GM12865 (cell line): ENCODE measurements at regions not wholly inside any gene's neighbourhood (a gene's known extent, or its start where the extent isn't known, plus 50 kb on each side); places are given as distances from the start of the nearest gene placed in this dataset.
A peak's percentile ranks its signal among the peaks of the same experiment; 100 is the strongest.
"Not testable (repeated sequence)": the region's sequence is repeated elsewhere in the genome, so short reads cannot be mapped to it uniquely, and the experiment has no call there.

Experiments used
- DNase-seq: peaks from one replicate; pipeline ENCODE4 v3.0.0; 2010; ENCODE audit warnings: low read depth
- H3K4me3 ChIP-seq: 2 replicates; pipeline ENCODE4 v1.5.1; 2011; ENCODE audit warnings: mild to moderate bottlenecking, low read depth, low read length, control low read depth
- TF ChIP-seq, protein P1 (sequence below): IDR thresholded peaks from 2 replicates; pipeline ENCODE4 v1.5.1; 2011; ENCODE audit warnings: low read length, control low read depth, low read depth, inconsistent platforms; ENCODE audit not compliant: insufficient read depth; ENCODE audit errors: missing control alignments

DNA sequence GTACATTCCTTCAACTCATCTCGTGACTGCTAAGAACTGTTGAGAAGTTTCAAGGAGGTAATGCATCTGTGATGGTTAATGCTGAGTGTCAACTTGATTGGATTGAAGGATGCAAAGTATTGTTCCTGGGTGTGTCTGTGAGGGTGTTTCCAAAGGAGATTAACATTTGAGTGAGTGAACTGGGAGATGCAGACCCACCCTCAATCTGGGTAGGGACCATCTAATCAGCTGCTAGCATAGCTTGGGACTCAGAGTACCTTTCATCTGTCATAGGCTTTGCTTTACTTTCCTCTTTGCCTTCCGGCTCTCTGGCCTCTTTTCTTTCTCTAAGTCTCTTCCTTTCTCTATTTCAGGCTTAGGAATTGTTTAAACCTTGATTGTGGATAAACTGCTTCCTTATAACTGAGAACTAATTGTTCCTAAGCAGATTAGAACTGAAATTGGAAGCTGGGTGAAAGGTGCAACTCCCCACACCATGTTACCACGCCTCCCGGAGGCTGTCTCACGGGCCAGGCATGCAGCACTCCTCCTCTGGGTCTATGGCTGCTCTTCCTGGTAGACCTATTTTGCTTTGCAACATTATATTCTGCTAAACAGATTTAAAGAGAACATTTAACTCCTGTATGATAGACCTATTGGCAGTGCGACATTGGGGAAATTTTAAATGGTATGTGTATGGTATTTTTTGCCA lies 298.2 kb downstream of the CCSER2 start:
- TF ChIP-seq, protein P1, sequence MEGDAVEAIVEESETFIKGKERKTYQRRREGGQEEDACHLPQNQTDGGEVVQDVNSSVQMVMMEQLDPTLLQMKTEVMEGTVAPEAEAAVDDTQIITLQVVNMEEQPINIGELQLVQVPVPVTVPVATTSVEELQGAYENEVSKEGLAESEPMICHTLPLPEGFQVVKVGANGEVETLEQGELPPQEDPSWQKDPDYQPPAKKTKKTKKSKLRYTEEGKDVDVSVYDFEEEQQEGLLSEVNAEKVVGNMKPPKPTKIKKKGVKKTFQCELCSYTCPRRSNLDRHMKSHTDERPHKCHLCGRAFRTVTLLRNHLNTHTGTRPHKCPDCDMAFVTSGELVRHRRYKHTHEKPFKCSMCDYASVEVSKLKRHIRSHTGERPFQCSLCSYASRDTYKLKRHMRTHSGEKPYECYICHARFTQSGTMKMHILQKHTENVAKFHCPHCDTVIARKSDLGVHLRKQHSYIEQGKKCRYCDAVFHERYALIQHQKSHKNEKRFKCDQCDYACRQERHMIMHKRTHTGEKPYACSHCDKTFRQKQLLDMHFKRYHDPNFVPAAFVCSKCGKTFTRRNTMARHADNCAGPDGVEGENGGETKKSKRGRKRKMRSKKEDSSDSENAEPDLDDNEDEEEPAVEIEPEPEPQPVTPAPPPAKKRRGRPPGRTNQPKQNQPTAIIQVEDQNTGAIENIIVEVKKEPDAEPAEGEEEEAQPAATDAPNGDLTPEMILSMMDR = no peak
- DNase-seq = no peak
- no peak overlapping the region for H3K4me3 ChIP-seq

GRCh38 chr10:84632866-84633265 lies 304.5 kb downstream of the CCSER2 start:
- TF ChIP-seq, protein P1 = no peak
- no peak overlapping the region for H3K4me3 ChIP-seq
- DNase-seq = no peak

DNA sequence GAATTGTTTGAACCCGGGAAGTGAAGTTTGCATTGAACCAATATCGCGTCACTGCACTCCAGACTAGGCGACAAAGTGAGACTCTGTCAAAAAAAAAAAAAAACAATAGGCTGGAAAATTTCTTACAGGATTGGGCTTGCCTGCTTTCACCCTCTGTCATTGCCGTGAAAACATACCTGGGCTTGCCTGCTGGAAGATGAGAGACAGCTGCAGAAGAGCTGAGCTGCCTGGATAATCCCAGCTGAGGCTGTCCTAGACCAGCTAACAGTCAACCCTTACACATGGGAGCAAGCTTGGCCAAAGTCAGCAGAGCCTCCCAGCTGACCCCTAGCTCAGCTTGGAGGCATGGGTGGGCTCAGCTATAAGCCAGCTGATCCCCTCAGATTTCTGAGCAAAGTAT lies 306.2 kb downstream of the CCSER2 start:
- TF ChIP-seq, protein P1 = no peak
- no peak for DNase-seq
- no peak overlapping the region for H3K4me3 ChIP-seq

GRCh38 chr10:84650628-84651027 lies 322.2 kb downstream of the CCSER2 start:
- not testable (repeated sequence) for H3K4me3 ChIP-seq, DNase-seq

- H3K4me3 ChIP-seq = no peak overlapping the region
- TF ChIP-seq, protein P1 = no peak
- DNase-seq = peak; percentile 15
These were observed 326.3 kb downstream of the CCSER2 start for GRCh38 chr10:84654671-84655070.

GRCh38 chr10:84659027-84659426 lies 330.6 kb downstream of the CCSER2 start:
- DNase-seq = no peak
- TF ChIP-seq, protein P1 = no peak
- H3K4me3 ChIP-seq = no peak overlapping the region

DNA sequence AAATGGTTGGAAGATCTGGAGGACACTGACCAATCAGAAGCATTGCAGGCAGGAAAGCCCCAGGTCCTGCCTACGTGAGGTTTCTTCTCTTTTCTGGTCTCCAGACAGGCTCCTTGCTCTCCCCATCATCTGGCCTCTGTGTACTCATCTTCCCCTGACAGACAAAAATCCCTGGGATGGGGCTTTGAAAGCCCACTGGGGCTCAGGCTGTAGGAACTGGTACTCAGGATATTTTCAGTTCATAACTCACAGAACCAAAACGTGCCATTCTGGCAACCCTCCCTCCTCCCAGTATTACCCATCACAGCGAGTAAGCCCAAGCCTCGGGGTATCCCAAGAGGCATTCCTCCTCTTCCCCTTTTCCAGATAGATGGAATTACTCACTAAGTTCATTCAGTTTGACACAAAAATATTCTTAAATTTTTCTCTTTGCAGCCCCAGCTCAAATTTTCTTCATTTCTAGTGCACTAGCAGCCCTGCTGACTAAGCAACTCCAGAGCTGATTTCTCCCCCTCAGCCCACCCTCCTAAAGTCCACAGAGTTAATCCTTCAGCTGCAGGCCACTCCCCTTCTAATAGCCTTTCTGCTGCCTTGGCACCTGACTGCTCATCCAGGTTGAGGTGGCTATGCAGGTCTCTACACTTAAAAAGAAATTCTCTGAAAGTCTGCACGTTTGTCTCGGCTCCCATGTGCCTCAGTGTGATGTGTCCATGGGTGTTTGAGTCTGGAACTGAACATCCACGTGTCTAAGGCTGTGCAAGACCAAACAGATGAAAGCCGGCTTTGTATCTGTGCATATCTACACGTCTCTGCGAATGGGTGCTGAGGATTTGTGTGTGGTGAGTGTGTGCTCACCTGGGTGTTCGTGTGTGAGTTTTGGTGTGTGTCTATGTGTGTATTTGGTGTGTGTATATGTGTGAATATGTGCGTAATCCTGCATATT lies 331.4 kb downstream of the CCSER2 start:
- TF ChIP-seq, protein P1 = no peak
- H3K4me3 ChIP-seq = no peak overlapping the region
- DNase-seq = no peak
